K562 (cell line): ENCODE measurements at regions not wholly inside any gene's neighbourhood (a gene's known extent, or its start where the extent isn't known, plus 50 kb on each side); places are given as distances from the start of the nearest gene placed in this dataset.
"Not testable (repeated sequence)": the region's sequence is repeated elsewhere in the genome, so short reads cannot be mapped to it uniquely, and the experiment has no call there.

ENCODE experiments used
- ATAC-seq: fragments of 200-7000 bp; cut with Tn5 transposase; 3 replicates; pipeline ENCODE4 v1.9.1; 2020; ENCODE audit warnings: moderate library complexity
- BruUV-seq: library from RNA; stranded (reverse); fragments of 400-500 nt; replicated peaks from 2 replicates; lab custom pipeline; 2021; lab: Mats Ljungman, UMichigan
- CTCF ChIA-PET: fragments of 300-600 bp; formaldehyde crosslinking; extraction: SDS; loops from one replicate; lab custom pipeline; 2021; ENCODE audit warnings: low intra/inter-chr PET ratio; lab: Yijun Ruan, JAX
- POLR2A ChIA-PET: fragments of 300-600, 350-650 bp; sonication (Branson Sonifier 250); formaldehyde crosslinking; extraction: SDS; loops from one replicate; lab custom pipeline; 2021; ENCODE audit warnings: antibody characterized with exemption, inconsistent platforms; lab: Yijun Ruan, JAX
- DNase-seq, 4 experiments: peaks; one replicate each; pipeline versions ENCODE4 v3.0.0 to v3.0.0-alpha.2; 2011 to 2018; ENCODE audit warnings: low spot score in 3 of 4, mixed read lengths in 3 of 4; ENCODE audit errors: extremely low read depth in 1 of 4
- FAIRE-seq: peaks from 2 replicates; lab custom pipeline; 2011; peaks lifted over from hg19 to GRCh38; lab: Jason Lieb, UNC
- H2AFZ ChIP-seq: 2 replicates; pipeline ENCODE4 v1.6.0; 2011; ENCODE audit warnings: low read depth, low read length, control low read depth, inconsistent platforms
- H3K27ac ChIP-seq: fragments of 200-600 bp; 3 replicates; pipeline ENCODE4 v1.8.0; 2011; ENCODE audit warnings: low read depth, mild to moderate bottlenecking, control low read depth, inconsistent platforms, low read length, moderate library complexity, mixed read lengths; ENCODE audit errors: extremely low read depth
- H3K27me3 ChIP-seq, 2 experiments: fragments of 300-600 bp in 1 of 2; 2 replicates in 1 of 2; 3 replicates in 1 of 2; pipeline versions ENCODE4 v1.6.0 to v1.8.0; 2011; ENCODE audit warnings: inconsistent platforms in 2 of 2, low read length in 2 of 2, mild to moderate bottlenecking in 1 of 2, mixed read lengths in 1 of 2, moderate library complexity in 1 of 2; ENCODE audit not compliant: control insufficient read depth in 2 of 2, insufficient read depth in 2 of 2
- H3K36me3 ChIP-seq: fragments of 300-600 bp; 3 replicates; pipeline ENCODE4 v1.8.0; 2011; ENCODE audit warnings: mild to moderate bottlenecking, low read length, inconsistent platforms; ENCODE audit not compliant: control insufficient read depth, insufficient read depth
- H3K4me1 ChIP-seq, 2 experiments: fragments of 200-600 bp in 1 of 2; replicated peaks in 1 of 2; 2 replicates in 1 of 2; 3 replicates in 1 of 2; pipeline versions ENCODE4 v1.5.1 to v1.8.0; 2011; ENCODE audit warnings: inconsistent platforms in 2 of 2, low read length in 2 of 2, mild to moderate bottlenecking in 1 of 2, mixed read lengths in 1 of 2, moderate library complexity in 1 of 2; ENCODE audit not compliant: control insufficient read depth in 2 of 2, insufficient read depth in 2 of 2
- H3K4me2 ChIP-seq: 2 replicates; pipeline ENCODE4 v1.6.1; 2011; ENCODE audit warnings: low read length, control low read depth, inconsistent platforms, mixed read lengths; ENCODE audit not compliant: insufficient read depth
- H3K4me3 ChIP-seq: fragments of 200-600 bp; sonication (generic), shearing (Covaris generic); 2 replicates; pipeline ENCODE4 v1.5.1; 2016; ENCODE audit warnings: control low read depth, inconsistent platforms
- H3K79me2 ChIP-seq: fragments of 200-600 bp; 3 replicates; pipeline ENCODE4 v1.8.0; 2011; ENCODE audit warnings: low read length, inconsistent platforms; ENCODE audit not compliant: control insufficient read depth, insufficient read depth
- H3K9ac ChIP-seq, 2 experiments: 2 replicates each; pipeline versions ENCODE4 v1.6.0 to v1.6.1; 2011; ENCODE audit warnings: low read depth in 2 of 2, low read length in 2 of 2, control low read depth in 1 of 2, inconsistent platforms in 1 of 2, mild to moderate bottlenecking in 1 of 2, mixed read lengths in 1 of 2; ENCODE audit not compliant: insufficient read depth in 1 of 2
- H3K9me1 ChIP-seq: one replicate; pipeline ENCODE4 v1.6.0; 2011; ENCODE audit warnings: inconsistent platforms, mild to moderate bottlenecking, low read length, moderate library complexity; ENCODE audit not compliant: control insufficient read depth, insufficient read depth
- H3K9me3 ChIP-seq: replicated peaks from 2 replicates; pipeline ENCODE4 v1.5.1; 2011; ENCODE audit warnings: low read depth, low read length, inconsistent platforms; ENCODE audit not compliant: control insufficient read depth, insufficient read depth
- H4K20me1 ChIP-seq: replicated peaks from 2 replicates; pipeline ENCODE4 v1.6.1; 2011; ENCODE audit warnings: low read length, inconsistent platforms, mixed read lengths; ENCODE audit not compliant: control insufficient read depth, insufficient read depth
- ZNF707 ChIP-seq: fragments of 250-450 bp; sonication (Bioruptor Pico); conservative IDR thresholded peaks from 2 replicates; pipeline ENCODE4 v1.8.0; 2022; ENCODE audit warnings: inconsistent platforms, mild to moderate bottlenecking, moderate library complexity
- WGBS: fragments of 100-300 bp; shearing (Covaris generic); methylation state at CpG from one replicate; pipeline ENCODE4 v1.1.6; 2016; ENCODE audit warnings: low coverage, mixed read lengths; ENCODE audit not compliant: insufficient coverage; ENCODE audit errors: missing lambda C conversion rate; 5-methylcytosine and 5-hydroxymethylcytosine counted together
- in situ Hi-C: fragments of 300-500 bp; cut with MboI; formaldehyde crosslinking; loops from 4 replicates; pipeline ENCODE4 v1.15.0; 2018; ENCODE audit warnings: inconsistent platforms, mixed read lengths
- intact Hi-C: fragments of 100-400 bp; cut with micrococcal nuclease; formaldehyde crosslinking; loops from 2 replicates; pipeline ENCODE4 v1.14.2; 2022

DNA sequence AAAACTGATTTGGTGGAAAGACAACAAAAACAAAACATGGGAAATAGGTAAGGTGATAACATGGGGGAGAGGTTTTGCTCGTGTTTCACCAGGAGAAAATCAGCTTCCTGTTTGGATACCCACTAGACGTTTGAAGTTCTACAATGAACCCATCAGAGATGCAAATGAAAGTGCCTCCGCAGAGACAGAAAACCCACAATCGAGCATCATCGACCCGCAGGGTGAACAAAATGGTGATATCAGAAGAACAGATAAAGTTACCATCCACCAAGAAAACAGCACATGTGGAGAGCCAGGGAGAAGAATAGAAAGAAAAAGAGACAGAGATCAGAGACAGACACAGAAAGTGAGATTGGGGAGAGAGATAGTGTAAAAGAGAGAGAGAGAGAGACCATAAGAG is 83.4 kb downstream of the UNC93B1 start:
- BruUV-seq, DNase-seq, H3K27me3 ChIP-seq, H4K20me1 ChIP-seq, H3K9me1 ChIP-seq, H3K27ac ChIP-seq, H3K4me3 ChIP-seq, H3K79me2 ChIP-seq, in situ Hi-C loops, H3K9ac ChIP-seq, FAIRE-seq, H3K36me3 ChIP-seq, POLR2A ChIA-PET, H3K9me3 ChIP-seq, ATAC-seq, H3K4me1 ChIP-seq, CTCF ChIA-PET, H2AFZ ChIP-seq, H3K4me2 ChIP-seq, intact Hi-C loops: not testable (repeated sequence)
- 4% methylated on average over 6 of the region's 6 CpGs for WGBS

DNA sequence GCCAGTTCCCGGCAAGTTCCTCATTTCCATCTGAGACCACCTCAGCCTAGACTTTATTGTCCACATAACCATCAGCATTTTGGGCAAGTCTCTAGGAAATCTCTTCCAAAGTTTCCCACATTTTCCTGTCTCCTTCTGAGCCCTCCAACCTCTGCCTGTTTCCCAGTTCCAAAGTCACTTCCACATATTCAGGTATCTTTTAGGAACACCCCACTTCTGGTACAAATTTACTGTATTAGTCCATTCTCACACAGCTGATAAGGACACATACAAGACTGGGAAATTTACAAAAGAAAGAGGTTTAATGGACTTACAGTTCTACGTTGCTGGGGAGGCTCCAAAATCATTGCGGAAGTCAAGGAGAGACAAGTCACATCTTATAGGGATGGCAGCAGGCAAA is 91.7 kb downstream of the UNC93B1 start:
- FAIRE-seq, POLR2A ChIA-PET, H3K9me3 ChIP-seq: not testable (repeated sequence)

DNA sequence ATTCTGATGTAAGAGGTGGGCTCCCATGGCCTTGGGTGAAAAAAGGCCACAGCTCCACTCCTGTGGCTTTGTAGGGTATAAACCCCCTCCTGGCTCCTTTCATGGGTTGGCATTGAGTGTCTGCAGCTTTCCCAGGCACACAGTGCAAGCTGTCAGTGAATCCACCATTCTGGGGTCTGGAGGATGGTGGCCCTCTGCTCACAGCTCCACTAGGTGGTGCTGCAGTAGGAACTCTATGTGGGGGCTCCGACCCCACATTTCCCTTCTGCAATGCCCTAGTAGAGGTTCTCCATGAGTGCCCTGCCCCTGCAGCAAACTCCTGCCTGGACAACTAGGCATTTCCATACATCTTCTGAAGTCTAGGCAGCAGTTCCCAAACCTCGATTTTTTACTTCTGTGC is 92.7 kb downstream of the UNC93B1 start:
- H3K4me3 ChIP-seq, CTCF ChIA-PET, DNase-seq, H3K4me2 ChIP-seq, H3K9me3 ChIP-seq, in situ Hi-C loops, POLR2A ChIA-PET, H3K27ac ChIP-seq, H2AFZ ChIP-seq, FAIRE-seq, ATAC-seq, H4K20me1 ChIP-seq, H3K4me1 ChIP-seq, H3K79me2 ChIP-seq, intact Hi-C loops, H3K9ac ChIP-seq, H3K27me3 ChIP-seq, BruUV-seq, H3K36me3 ChIP-seq, H3K9me1 ChIP-seq: not testable (repeated sequence)
- WGBS, result 0% methylated on average over 2 of the region's 2 CpGs

More for the DNA sequence above, 91.7 kb downstream of the UNC93B1 start:
- 51% methylated on average over 2 of the region's 3 CpGs for WGBS
- H4K20me1 ChIP-seq, H2AFZ ChIP-seq, ATAC-seq, H3K36me3 ChIP-seq, H3K4me3 ChIP-seq, H3K27ac ChIP-seq, H3K27me3 ChIP-seq, H3K9ac ChIP-seq, DNase-seq, H3K79me2 ChIP-seq, H3K4me1 ChIP-seq, BruUV-seq, in situ Hi-C loops, H3K4me2 ChIP-seq, H3K9me1 ChIP-seq, CTCF ChIA-PET, intact Hi-C loops: not testable (repeated sequence)
- peak; percentile 89 for TF ChIP-seq ZNF707 (CRISPR knock-in tag)

DNA sequence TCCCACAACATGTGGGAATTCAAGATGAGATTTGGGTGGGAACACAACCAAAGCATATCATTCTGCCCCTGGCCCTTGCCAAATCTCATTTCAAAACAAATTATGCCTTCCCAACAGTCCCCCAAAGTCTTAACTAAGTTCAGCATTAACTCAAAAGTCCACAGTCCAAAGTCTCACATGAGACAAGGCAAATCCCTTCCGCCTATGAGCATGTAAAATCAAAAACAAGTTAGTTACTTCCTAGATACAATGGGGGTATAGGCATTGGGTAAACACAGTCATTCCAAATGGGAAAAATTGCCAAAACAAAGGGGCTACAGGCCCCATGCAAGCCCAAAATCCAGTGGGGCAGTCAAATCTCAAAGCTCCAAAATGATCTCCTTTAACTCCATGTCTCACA is 93.1 kb downstream of the UNC93B1 start:
- POLR2A ChIA-PET, in situ Hi-C loops: not testable (repeated sequence)

More for the DNA sequence above, 93.1 kb downstream of the UNC93B1 start:
- 0% methylated on average over 1 of the region's 1 CpG for WGBS
- DNase-seq, H4K20me1 ChIP-seq, H3K4me2 ChIP-seq, FAIRE-seq, H3K79me2 ChIP-seq, H3K9ac ChIP-seq, H3K27me3 ChIP-seq, H3K36me3 ChIP-seq, ATAC-seq, H3K4me3 ChIP-seq, H3K4me1 ChIP-seq, H3K9me1 ChIP-seq, H2AFZ ChIP-seq, H3K9me3 ChIP-seq, BruUV-seq, CTCF ChIA-PET, H3K27ac ChIP-seq, intact Hi-C loops: not testable (repeated sequence)
